ENCODE measurements at regions not wholly inside any gene's neighbourhood (a gene's known extent, or its start where the extent isn't known, plus 50 kb on each side); places are given as distances from the start of the nearest gene placed in this dataset.

- TF ChIP-seq CTCF (conservative IDR thresholded peaks at IDR 0.05), result no peak
- no peak for TF ChIP-seq ZFX (IDR thresholded peaks at IDR 0.05)
These were observed 75.4 kb upstream of the KCNG1 start for GRCh38 chr20:51098284-51098810.

GRCh38 chr20:51097351-51098120, 74.6 kb upstream of the KCNG1 start:
- no peak for TF ChIP-seq ZFX (IDR thresholded peaks at IDR 0.05)
- TF ChIP-seq CTCF (conservative IDR thresholded peaks at IDR 0.05), result no peak
- H3K27ac ChIP-seq, result no peak overlapping the region

More at GRCh38 chr20:51098284-51098810, 75.4 kb upstream of the KCNG1 start:
- no peak overlapping the region for H3K27ac ChIP-seq

GRCh38 chr20:51096582-51097267, 73.8 kb upstream of the KCNG1 start:
- TF ChIP-seq ZFX (IDR thresholded peaks at IDR 0.05) (no peak), CTCF (conservative IDR thresholded peaks at IDR 0.05) (no peak)
- no peak overlapping the region for H3K27ac ChIP-seq

GRCh38 chr20:51095633-51096521, 73.0 kb upstream of the KCNG1 start:
- TF ChIP-seq ZFX (IDR thresholded peaks at IDR 0.05) (no peak), CTCF (conservative IDR thresholded peaks at IDR 0.05) (no peak)
- no peak overlapping the region for H3K27ac ChIP-seq

GRCh38 chr20:51094221-51094620, 71.3 kb upstream of the KCNG1 start:
- no peak for TF ChIP-seq ZFX (IDR thresholded peaks at IDR 0.05)
- no peak for TF ChIP-seq CTCF (conservative IDR thresholded peaks at IDR 0.05)
- no peak overlapping the region for H3K27ac ChIP-seq

GRCh38 chr20:51093240-51093763, 70.4 kb upstream of the KCNG1 start:
- TF ChIP-seq ZFX (IDR thresholded peaks at IDR 0.05), result no peak
- TF ChIP-seq CTCF (conservative IDR thresholded peaks at IDR 0.05), result no peak
- no peak overlapping the region for H3K27ac ChIP-seq

Measured in C4-2B (cell line).